GM06990 (cell line): ENCODE measurements at regions not wholly inside any gene's neighbourhood (a gene's known extent, or its start where the extent isn't known, plus 50 kb on each side); places are given as distances from the start of the nearest gene placed in this dataset.

Experiments
- DNase-seq: peaks from one replicate; pipeline ENCODE4 v3.0.0-alpha.2; 2011; ENCODE audit not compliant: insufficient read length; ENCODE audit errors: extremely low read depth
- H3K27me3 ChIP-seq: replicated peaks from 2 replicates; pipeline ENCODE4 v1.6.0; 2011; ENCODE audit warnings: low read length; ENCODE audit not compliant: control insufficient read depth, insufficient read depth
- H3K36me3 ChIP-seq: 2 replicates; pipeline ENCODE4 v1.5.1; 2011; ENCODE audit warnings: low read length; ENCODE audit not compliant: control insufficient read depth, insufficient read depth
- H3K4me3 ChIP-seq: replicated peaks from 2 replicates; pipeline ENCODE4 v1.5.1; 2011; ENCODE audit warnings: low read depth, mild to moderate bottlenecking, control low read depth, low read length
- TF ChIP-seq, protein P1 (sequence below): IDR thresholded peaks from 2 replicates; pipeline ENCODE4 v1.5.1; 2011; ENCODE audit warnings: low read length, control low read depth, mild to moderate bottlenecking, inconsistent platforms; ENCODE audit not compliant: insufficient read depth, poor library complexity, severe bottlenecking

DNA sequence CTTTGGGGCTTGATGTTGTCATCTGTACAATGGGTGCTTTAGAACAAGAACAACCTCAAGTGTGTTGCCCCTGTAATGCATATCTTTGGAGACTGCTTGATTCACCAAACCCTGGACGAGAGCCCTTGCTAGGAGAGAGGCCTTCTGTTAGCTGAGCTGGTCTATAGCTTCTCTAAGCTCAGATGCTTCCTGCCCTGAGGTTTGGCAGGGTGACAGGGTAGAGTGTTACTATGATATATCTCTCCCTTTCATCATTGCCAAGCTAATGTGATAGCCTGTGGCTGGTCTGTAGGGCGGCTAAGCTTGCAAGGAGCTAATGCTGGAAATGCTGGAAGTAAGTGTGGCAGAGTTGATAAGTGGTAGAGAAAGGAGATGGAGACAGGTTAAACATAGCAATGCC, 364.1 kb downstream of the RPS24 start:
- no peak for DNase-seq
- Histone ChIP-seq H3K4me3 (no peak overlapping the region), H3K36me3 (no peaks in the 10 kb centered on the region), H3K27me3 (peaks cover 4% of the 10 kb centered on the region; the same call in 1 of the 2 replicates)
- TF ChIP-seq, protein P1, sequence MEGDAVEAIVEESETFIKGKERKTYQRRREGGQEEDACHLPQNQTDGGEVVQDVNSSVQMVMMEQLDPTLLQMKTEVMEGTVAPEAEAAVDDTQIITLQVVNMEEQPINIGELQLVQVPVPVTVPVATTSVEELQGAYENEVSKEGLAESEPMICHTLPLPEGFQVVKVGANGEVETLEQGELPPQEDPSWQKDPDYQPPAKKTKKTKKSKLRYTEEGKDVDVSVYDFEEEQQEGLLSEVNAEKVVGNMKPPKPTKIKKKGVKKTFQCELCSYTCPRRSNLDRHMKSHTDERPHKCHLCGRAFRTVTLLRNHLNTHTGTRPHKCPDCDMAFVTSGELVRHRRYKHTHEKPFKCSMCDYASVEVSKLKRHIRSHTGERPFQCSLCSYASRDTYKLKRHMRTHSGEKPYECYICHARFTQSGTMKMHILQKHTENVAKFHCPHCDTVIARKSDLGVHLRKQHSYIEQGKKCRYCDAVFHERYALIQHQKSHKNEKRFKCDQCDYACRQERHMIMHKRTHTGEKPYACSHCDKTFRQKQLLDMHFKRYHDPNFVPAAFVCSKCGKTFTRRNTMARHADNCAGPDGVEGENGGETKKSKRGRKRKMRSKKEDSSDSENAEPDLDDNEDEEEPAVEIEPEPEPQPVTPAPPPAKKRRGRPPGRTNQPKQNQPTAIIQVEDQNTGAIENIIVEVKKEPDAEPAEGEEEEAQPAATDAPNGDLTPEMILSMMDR = no peak

DNA sequence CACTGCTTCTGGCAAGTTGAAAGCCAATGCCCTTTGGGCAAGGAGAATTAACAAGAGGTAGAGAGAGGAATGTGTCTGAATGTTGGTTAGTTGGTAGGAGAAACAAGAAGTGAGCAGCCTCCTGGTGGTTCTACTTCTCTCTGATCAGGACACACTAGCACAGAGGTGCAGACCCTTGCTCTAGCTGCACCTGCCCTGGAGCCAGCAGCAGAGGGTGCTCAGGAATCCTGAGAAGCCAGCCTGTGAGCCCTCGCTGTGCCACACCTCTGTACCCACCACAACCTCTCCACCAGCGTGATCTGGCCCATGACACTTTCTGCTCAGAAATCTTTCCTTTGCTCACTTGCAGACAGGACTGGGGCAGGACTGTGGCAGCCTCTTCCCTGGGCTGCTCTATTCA, 364.7 kb downstream of the RPS24 start:
- peaks cover 4% of the 10 kb centered on the region; the same call in 1 of the 2 replicates for H3K27me3 ChIP-seq
- H3K36me3 ChIP-seq = no peaks in the 10 kb centered on the region
- no peak for DNase-seq
- TF ChIP-seq, protein P1 = no peak
- H3K4me3 ChIP-seq = no peak overlapping the region

GRCh38 chr10:78401624-78402367, 368.1 kb downstream of the RPS24 start:
- peaks cover 6% of the 10 kb centered on the region for H3K27me3 ChIP-seq
- H3K4me3 ChIP-seq = no peak overlapping the region
- no peak for DNase-seq

GRCh38 chr10:78402591-78402990, 368.9 kb downstream of the RPS24 start:
- Histone ChIP-seq H3K36me3 (no peaks in the 10 kb centered on the region), H3K27me3 (peaks cover 6% of the 10 kb centered on the region), H3K4me3 (no peak overlapping the region)
- TF ChIP-seq, protein P1 = no peak
- no peak for DNase-seq

More at GRCh38 chr10:78401624-78402367, 368.1 kb downstream of the RPS24 start:
- no peaks in the 10 kb centered on the region for H3K36me3 ChIP-seq
- TF ChIP-seq, protein P1 = no peak

- TF ChIP-seq, protein P1 = no peak
- Histone ChIP-seq H3K36me3 (no peaks in the 10 kb centered on the region), H3K4me3 (no peak overlapping the region), H3K27me3 (peaks cover 4% of the 10 kb centered on the region)
- no peak for DNase-seq
These were observed 370.1 kb downstream of the RPS24 start for GRCh38 chr10:78403781-78404180.
